SK-MEL-5 (cell line): ENCODE measurements at regions not wholly inside any gene's neighbourhood (a gene's known extent, or its start where the extent isn't known, plus 50 kb on each side); places are given as distances from the start of the nearest gene placed in this dataset.

Source experiments
- DNase-seq: peaks from one replicate; pipeline ENCODE4 v3.0.0-alpha.2; 2016; ENCODE audit warnings: low read depth, low spot score
- in situ Hi-C: cut with HindIII; loops from 2 replicates; pipeline ENCODE4 v1.10.0; 2016; ENCODE audit warnings: low sequenced_read_pairs, high pct_unique_total_duplicates, low pct_unique_long_range_greater_than_20kb

- no peak for DNase-seq
- in situ Hi-C loops = no loop called here
Observed at GRCh38 chr5:173733425-173733824, 117.0 kb upstream of the BOD1 start.

GRCh38 chr5:173733831-173734501 is 117.5 kb upstream of the BOD1 start:
- no peak for DNase-seq
- in situ Hi-C loops = no loop called here

DNA sequence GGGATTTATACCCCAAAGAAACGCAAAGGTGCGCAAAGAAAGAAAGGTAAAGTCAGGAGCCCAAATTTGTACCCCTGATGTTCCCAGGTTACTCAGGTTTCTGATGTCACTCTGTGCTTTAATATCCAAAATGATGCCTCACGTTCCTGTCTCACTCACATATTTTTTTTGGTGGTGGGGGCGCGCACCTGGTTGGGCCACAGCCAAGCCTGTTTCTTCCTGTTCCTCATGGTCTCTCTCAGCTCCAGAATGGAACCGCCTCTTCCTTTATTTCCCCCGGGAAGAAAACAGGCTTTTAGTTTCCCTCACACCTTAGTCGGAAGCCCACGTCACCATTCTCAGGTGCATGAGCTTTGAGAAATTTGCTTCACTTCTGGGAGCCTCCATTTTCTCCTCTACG is 118.3 kb upstream of the BOD1 start:
- no peak for DNase-seq
- in situ Hi-C loops = no loop called here

- DNase-seq = no peak
- in situ Hi-C loops = no loop called here
Observed at GRCh38 chr5:173735184-173735583, 118.7 kb upstream of the BOD1 start.

DNA sequence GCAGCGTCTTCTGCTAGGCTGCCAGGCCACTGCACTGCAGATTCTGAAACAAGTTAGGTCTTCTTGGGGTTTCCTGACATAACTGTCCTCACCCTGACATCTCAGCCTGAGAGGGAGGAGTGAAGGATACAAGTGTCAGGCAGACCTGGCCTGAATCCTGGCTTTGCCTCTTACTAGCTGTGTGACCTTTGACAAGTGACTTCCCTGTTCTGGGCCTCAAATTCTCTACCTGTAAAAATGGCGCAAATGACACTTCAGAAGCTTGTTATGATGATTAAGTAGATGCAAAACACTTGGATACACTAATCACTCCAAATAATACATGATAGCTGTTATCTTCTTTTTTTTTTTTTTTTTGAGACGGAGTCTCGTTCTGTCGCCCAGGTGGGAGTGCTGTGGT is 119.2 kb upstream of the BOD1 start:
- DNase-seq = no peak

DNA sequence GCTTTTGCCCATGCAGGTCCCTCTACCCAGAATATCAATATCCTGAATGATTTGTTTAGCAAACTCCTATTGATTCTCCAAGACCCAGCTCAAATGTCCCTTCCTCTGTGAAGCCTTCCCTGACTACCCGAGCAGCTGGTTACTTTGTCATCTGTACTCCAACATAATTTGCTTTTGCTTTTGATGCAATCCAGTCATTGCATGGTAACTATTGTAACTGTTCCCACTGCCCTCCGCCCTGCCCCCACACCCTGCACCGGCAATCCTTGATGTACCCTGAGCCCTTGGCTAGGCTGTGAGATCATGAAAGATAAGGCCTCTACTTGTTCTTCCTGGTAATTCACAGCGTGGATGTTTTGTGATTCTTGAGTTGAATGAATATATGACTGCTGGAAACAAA is 119.9 kb upstream of the BOD1 start:
- no peak for DNase-seq
- in situ Hi-C loops = no loop called here

More for the DNA sequence above, 119.2 kb upstream of the BOD1 start:
- in situ Hi-C loops = no loop called here

GRCh38 chr5:173736923-173737412 is 120.5 kb upstream of the BOD1 start:
- DNase-seq = no peak
- in situ Hi-C loops = no loop called here

GRCh38 chr5:173739741-173740140 is 123.3 kb upstream of the BOD1 start:
- no peak for DNase-seq
- in situ Hi-C loops = no loop called here

DNA sequence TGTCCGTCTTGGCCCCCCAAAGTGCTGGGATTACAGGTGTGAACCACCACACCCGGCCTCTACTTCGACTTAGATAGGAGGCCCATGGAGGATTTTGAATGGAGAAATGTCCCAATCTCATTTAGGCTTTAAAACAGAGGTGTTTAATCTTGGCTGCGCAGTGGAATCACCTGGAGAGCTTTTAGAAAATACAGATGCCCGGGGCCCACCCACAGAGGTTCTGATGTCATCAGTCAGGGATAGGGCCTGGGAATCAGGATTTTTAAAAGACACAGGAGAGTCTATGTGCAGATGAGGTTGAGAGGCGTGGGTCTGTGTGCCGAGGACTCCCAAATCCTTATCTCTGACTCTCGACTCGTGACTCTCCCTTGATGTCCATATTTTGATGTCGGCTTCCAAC is 124.0 kb upstream of the BOD1 start:
- no peak for DNase-seq
- in situ Hi-C loops = no loop called here

DNA sequence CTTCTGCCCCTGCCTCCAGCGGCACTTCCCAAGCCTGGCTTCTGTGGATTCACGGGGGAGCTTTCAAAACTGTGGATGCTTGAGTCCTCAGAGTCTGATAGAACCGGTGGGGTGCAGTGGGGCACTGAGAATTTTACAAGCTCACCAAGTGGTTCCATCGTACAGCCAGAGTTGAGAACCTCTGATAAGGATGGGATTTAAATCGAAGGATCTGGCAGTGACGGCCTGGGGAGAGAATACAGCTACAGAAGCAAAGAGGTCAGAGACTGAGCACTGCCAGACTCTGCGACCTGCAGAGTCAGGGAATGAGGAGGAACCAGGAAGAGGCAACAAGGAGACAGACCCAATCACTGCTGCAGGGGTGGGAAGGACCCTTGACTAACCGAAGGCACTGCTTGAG is 124.6 kb upstream of the BOD1 start:
- in situ Hi-C loops = no loop called here
- no peak for DNase-seq

- DNase-seq = no peak
- in situ Hi-C loops = no loop called here
Observed at GRCh38 chr5:173741729-173742431, 125.4 kb upstream of the BOD1 start.

- no peak for DNase-seq
- in situ Hi-C loops = no loop called here
Observed at GRCh38 chr5:173742432-173742816, 126.0 kb upstream of the BOD1 start.

GRCh38 chr5:173743641-173744343 is 127.3 kb upstream of the BOD1 start:
- no peak for DNase-seq
- in situ Hi-C loops = no loop called here

GRCh38 chr5:173744551-173744950 is 128.1 kb upstream of the BOD1 start:
- DNase-seq = no peak
- in situ Hi-C loops = no loop called here

DNA sequence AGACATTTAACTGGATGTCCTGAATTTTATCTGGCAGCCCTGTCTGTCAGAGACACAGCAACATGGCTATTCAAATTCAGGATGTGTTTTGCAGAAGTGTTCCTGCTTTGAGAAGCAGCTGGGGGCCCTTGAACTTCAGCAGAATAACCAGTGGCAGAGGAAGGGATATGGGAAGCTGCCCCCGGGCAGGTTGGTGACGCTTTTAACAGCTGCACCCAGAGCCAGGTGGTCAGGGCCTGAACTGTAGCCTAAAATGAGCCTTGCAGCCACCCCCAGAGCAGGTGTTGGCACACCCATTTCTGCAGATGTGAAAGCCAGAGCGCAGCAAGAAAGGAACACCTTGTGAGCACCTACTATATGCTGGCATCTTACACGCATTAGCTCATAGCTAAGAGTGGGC is 128.7 kb upstream of the BOD1 start:
- in situ Hi-C loops = no loop called here

GRCh38 chr5:173745557-173745956 is 129.1 kb upstream of the BOD1 start:
- DNase-seq = no peak
- in situ Hi-C loops = no loop called here

More for the DNA sequence above, 128.7 kb upstream of the BOD1 start:
- DNase-seq = no peak

- no peak for DNase-seq
- in situ Hi-C loops = no loop called here
Observed at GRCh38 chr5:173746047-173746646, 129.7 kb upstream of the BOD1 start.

DNA sequence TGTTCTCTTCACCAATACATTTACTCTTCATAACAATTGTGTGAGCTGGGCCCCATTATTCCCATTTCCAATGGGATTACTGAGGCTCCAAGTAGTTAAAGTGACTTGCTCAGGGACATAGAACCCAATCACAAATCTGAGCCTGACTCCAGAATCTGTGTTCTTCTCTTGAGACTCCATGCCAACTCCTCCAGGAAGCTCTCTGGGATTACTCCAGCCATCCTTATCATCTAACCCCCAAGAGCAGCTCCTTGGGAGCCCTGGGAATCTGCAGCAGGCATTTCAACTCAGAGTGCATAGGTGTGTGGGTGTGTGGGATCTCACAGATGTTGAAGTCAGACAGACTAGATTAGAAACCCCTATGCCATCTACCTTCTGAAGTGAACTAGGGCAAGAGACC is 131.4 kb upstream of the BOD1 start:
- in situ Hi-C loops = no loop called here
- DNase-seq = no peak
